CD4-positive, alpha-beta T cell (primary cell): ENCODE measurements at regions not wholly inside any gene's neighbourhood (a gene's known extent, or its start where the extent isn't known, plus 50 kb on each side); places are given as distances from the start of the nearest gene placed in this dataset.

Source experiments
- ATAC-seq: fragments of 200-7000 bp; cut with Tn5 transposase; one replicate; pipeline ENCODE4 v1.10.0; 2022; ENCODE audit warnings: mild to moderate bottlenecking; ENCODE audit not compliant: poor library complexity
- CTCF ChIA-PET: fragments of 350-600 bp; sonication (Branson Sonifier 250); formaldehyde crosslinking; loops from one replicate; lab custom pipeline; 2021; ENCODE audit warnings: antibody characterized with exemption, inconsistent platforms; lab: Charles Lee
- POLR2A ChIA-PET: fragments of 350-600 bp; sonication (Branson Sonifier 250); formaldehyde crosslinking; loops from one replicate; lab custom pipeline; 2021; ENCODE audit warnings: antibody characterized with exemption, inconsistent platforms; lab: Charles Lee
- DNase-seq, 14 experiments: peaks; one replicate each; pipeline ENCODE4 v3.0.0-alpha.2; 2013 to 2020; ENCODE audit warnings: mixed read lengths in 2 of 14
- H3K27ac ChIP-seq, 2 donors: one replicate each; pipeline versions ENCODE4 v1.5.1 to v1.7.0; 2013; ENCODE audit warnings: low read length in 2 of 2, low read depth in 1 of 2, mild to moderate bottlenecking in 1 of 2
- H3K27me3 ChIP-seq, 2 experiments: 1 replicate in 1 of 2; 2 replicates in 1 of 2; pipeline versions ENCODE4 v1.6.1 to v1.7.0; 2013; ENCODE audit warnings: low read length in 2 of 2, control low read depth in 1 of 2, mild to moderate bottlenecking in 1 of 2, moderate library complexity in 1 of 2; ENCODE audit not compliant: insufficient read depth in 2 of 2, control insufficient read depth in 1 of 2
- H3K36me3 ChIP-seq: one replicate; pipeline ENCODE4 v1.6.1; 2013; ENCODE audit warnings: low read length, control low read depth; ENCODE audit not compliant: insufficient read depth
- H3K4me1 ChIP-seq: one replicate; pipeline ENCODE4 v1.6.1; 2013; ENCODE audit warnings: low read length, control low read depth; ENCODE audit not compliant: insufficient read depth
- H3K4me3 ChIP-seq: one replicate; pipeline ENCODE4 v1.5.1; 2013; ENCODE audit warnings: mild to moderate bottlenecking, low read length, moderate library complexity
- H3K9me3 ChIP-seq, 2 experiments: 1 replicate in 1 of 2; 2 replicates in 1 of 2; pipeline versions ENCODE4 v1.6.1 to v1.7.0; 2013; ENCODE audit warnings: low read length in 2 of 2, mild to moderate bottlenecking in 2 of 2, control low read depth in 1 of 2, moderate library complexity in 1 of 2; ENCODE audit not compliant: control insufficient read depth in 1 of 2, insufficient read depth in 1 of 2
- H3K27ac Mint-ChIP-seq: one replicate; pipeline ENCODE4 v1.8.0; 2020; ENCODE audit warnings: mixed read lengths
- H3K27me3 Mint-ChIP-seq: one replicate; pipeline ENCODE4 v1.8.0; 2021; ENCODE audit warnings: mixed read lengths
- H3K36me3 Mint-ChIP-seq: one replicate; pipeline ENCODE4 v1.8.0; 2021; ENCODE audit warnings: low read depth, mixed read lengths
- H3K4me1 Mint-ChIP-seq: one replicate; pipeline ENCODE4 v1.8.0; 2021; ENCODE audit warnings: low read depth, mixed read lengths
- H3K4me3 Mint-ChIP-seq: one replicate; pipeline ENCODE4 v1.8.0; 2020; ENCODE audit warnings: mild to moderate bottlenecking, mixed read lengths
- H3K9me3 Mint-ChIP-seq: one replicate; pipeline ENCODE4 v1.8.0; 2020; ENCODE audit warnings: mixed read lengths
- intact Hi-C, 2 experiments: fragments of 100-400 bp; cut with DNase I in 1 of 2; cut with micrococcal nuclease in 1 of 2; formaldehyde crosslinking; loops; one replicate each; pipeline versions ENCODE4 v1.15.1 to v1.9.0; 2023 to 2025; cut with DNase I, micrococcal nuclease
- TF ChIP-seq, protein P1 (sequence below): fragments of 200-600 bp; IDR thresholded peaks from one replicate; pipeline ENCODE4 v1.8.0; 2022; ENCODE audit warnings: antibody characterized with exemption, mild to moderate bottlenecking

GRCh38 chr4:141307241-141307689, 86.6 kb downstream of the ZNF330 start:
- Mint-ChIP-seq H3K27ac (no peak overlapping the region), H3K36me3 (no peaks in the 10 kb centered on the region), H3K9me3 (no peaks in the 10 kb centered on the region), H3K4me1 (no peaks in the 10 kb centered on the region), H3K4me3 (no peak overlapping the region), H3K27me3 (peaks cover 4% of the 10 kb centered on the region)
- Histone ChIP-seq H3K9me3 (no peaks in the 10 kb centered on the region), H3K4me1 (peaks cover 3% of the 10 kb centered on the region), H3K27me3 (no peaks in the 10 kb centered on the region), H3K27ac (no peak overlapping the region), H3K4me3 (no peak overlapping the region), H3K36me3 (no peaks in the 10 kb centered on the region)
- TF ChIP-seq, protein P1, sequence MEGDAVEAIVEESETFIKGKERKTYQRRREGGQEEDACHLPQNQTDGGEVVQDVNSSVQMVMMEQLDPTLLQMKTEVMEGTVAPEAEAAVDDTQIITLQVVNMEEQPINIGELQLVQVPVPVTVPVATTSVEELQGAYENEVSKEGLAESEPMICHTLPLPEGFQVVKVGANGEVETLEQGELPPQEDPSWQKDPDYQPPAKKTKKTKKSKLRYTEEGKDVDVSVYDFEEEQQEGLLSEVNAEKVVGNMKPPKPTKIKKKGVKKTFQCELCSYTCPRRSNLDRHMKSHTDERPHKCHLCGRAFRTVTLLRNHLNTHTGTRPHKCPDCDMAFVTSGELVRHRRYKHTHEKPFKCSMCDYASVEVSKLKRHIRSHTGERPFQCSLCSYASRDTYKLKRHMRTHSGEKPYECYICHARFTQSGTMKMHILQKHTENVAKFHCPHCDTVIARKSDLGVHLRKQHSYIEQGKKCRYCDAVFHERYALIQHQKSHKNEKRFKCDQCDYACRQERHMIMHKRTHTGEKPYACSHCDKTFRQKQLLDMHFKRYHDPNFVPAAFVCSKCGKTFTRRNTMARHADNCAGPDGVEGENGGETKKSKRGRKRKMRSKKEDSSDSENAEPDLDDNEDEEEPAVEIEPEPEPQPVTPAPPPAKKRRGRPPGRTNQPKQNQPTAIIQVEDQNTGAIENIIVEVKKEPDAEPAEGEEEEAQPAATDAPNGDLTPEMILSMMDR, result peak; percentile 70
- DNase-seq (peak; percentile 6 to 78 (median 28)), ATAC-seq (peak; percentile 93)
- ChIA-PET POLR2A (interaction anchor here (1.0 kb wide), 1 partner anchor 1540 kb away, joined by 3 read pairs; no protein-coding TSS in a partner anchor), CTCF (no interaction called here)
- intact Hi-C loops, result loop anchor here (1.0 to 10.0 kb wide), 2 partner anchors 1540 to 1778 kb away; no protein-coding TSS in a partner anchor

DNA sequence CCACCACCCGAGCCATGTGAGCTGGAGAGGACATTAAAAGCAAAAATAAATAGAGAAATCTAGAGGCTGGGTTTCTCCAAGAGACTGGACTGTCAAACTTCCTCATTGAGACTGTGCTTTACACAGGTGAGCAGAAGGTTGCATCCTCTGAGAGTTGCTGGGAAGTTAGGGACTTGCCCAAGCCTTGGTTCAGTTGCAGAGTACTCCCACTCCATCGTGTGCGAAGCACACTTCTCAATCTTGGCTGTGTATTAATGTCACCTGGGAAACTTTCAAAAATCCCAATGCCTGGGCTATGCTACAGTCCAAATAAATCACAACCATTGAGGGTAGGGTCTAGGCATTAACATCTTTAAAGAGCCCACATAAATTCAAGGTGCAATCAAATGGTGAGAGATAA, 89.2 kb downstream of the ZNF330 start:
- TF ChIP-seq, protein P1, result no peak
- Mint-ChIP-seq H3K4me3 (no peak overlapping the region), H3K36me3 (no peaks in the 10 kb centered on the region), H3K9me3 (no peaks in the 10 kb centered on the region), H3K27me3 (peaks cover 4% of the 10 kb centered on the region), H3K27ac (no peak overlapping the region), H3K4me1 (no peaks in the 10 kb centered on the region)
- Histone ChIP-seq H3K36me3 (no peaks in the 10 kb centered on the region), H3K4me1 (peaks cover 3% of the 10 kb centered on the region), H3K4me3 (no peak overlapping the region), H3K27me3 (no peaks in the 10 kb centered on the region), H3K27ac (no peak overlapping the region), H3K9me3 (no peaks in the 10 kb centered on the region)
- no peak for DNase-seq
- intact Hi-C loops, result loop anchor here in 1 of 2 experiments (10.0 kb wide), 1 partner anchor 1775 kb away; no protein-coding TSS in a partner anchor
- CTCF ChIA-PET, result no interaction called here
- no peak for ATAC-seq
- POLR2A ChIA-PET, result no interaction called here

GRCh38 chr4:141311246-141312204, 90.8 kb downstream of the ZNF330 start:
- H3K4me1 Mint-ChIP-seq, result no peaks in the 10 kb centered on the region
- H3K9me3 Mint-ChIP-seq, result no peaks in the 10 kb centered on the region
- peak in 2 of 14 experiments; percentile 12 to 16 for DNase-seq
- TF ChIP-seq, protein P1, result no peak
- no peak overlapping the region for H3K27ac Mint-ChIP-seq
- no peak overlapping the region for H3K4me3 Mint-ChIP-seq
- ATAC-seq, result no peak
- H3K9me3 ChIP-seq, result no peaks in the 10 kb centered on the region
- no peaks in the 10 kb centered on the region for H3K36me3 Mint-ChIP-seq
- H3K27ac ChIP-seq, result no peak overlapping the region
- intact Hi-C loops, result no loop called here
- ChIA-PET POLR2A (no interaction called here), CTCF (no interaction called here)
- H3K27me3 Mint-ChIP-seq, result peaks cover 4% of the 10 kb centered on the region
- no peak overlapping the region for H3K4me3 ChIP-seq
- peaks cover 3% of the 10 kb centered on the region for H3K4me1 ChIP-seq
- no peaks in the 10 kb centered on the region for H3K27me3 ChIP-seq
- H3K36me3 ChIP-seq, result no peaks in the 10 kb centered on the region
